ENCODE measurements at regions not wholly inside any gene's neighbourhood (a gene's known extent, or its start where the extent isn't known, plus 50 kb on each side); places are given as distances from the start of the nearest gene placed in this dataset.

DNA sequence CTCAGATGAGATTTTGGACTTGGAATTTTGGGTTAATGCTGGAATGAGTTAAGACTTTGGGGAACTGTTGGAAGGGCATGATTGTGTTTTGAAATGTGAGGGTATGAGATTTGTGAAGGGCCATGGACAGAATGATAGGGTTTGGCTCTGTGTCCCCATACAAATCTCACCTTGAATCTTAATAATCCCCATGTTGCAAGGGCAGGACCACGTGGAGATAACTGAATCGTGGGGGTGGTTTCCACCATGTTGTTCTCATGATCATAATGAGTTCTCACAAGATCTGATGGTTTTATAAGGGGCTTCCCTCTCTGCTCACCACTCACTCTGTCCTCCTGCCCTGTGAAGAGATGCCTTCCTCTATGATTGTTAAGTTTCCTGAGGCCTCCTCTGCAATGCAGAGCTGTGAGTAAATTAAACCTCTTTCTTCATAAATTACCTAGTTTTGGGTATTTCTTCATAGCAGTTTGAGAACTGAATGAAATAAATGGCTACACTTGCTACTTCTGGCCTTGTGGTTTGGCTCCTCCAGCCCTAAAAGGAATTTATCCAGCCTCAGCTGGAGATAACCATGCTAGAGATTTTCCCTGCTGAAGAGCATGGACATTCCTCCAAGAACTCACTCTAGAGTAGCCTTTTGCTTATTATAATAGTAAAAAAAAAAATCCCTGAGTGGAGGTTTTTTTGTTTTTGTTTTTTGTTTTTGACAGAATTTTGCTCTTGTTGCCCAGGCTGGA lies 144.3 kb upstream of the TFPI start:
- TF ChIP-seq, protein P1, sequence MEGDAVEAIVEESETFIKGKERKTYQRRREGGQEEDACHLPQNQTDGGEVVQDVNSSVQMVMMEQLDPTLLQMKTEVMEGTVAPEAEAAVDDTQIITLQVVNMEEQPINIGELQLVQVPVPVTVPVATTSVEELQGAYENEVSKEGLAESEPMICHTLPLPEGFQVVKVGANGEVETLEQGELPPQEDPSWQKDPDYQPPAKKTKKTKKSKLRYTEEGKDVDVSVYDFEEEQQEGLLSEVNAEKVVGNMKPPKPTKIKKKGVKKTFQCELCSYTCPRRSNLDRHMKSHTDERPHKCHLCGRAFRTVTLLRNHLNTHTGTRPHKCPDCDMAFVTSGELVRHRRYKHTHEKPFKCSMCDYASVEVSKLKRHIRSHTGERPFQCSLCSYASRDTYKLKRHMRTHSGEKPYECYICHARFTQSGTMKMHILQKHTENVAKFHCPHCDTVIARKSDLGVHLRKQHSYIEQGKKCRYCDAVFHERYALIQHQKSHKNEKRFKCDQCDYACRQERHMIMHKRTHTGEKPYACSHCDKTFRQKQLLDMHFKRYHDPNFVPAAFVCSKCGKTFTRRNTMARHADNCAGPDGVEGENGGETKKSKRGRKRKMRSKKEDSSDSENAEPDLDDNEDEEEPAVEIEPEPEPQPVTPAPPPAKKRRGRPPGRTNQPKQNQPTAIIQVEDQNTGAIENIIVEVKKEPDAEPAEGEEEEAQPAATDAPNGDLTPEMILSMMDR (IDR thresholded peaks at IDR 0.05): no peak

DNA sequence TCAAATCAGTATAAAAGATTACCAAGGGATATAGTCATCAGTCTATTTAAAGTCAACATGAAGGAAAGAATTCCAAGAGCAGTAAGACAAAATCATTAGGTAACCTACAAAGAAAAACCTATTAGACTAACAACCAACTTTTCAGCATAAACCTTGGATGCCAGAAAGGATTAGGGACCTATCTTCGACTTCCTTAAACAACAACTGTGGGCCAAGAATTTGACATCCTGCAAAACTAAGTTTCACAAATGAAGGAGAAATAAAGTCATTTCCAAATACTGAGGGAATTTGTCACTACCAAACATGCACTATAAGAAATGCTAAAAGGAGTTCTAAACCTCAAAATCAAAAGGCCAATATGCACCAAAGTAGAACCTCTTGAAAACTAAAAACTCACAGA lies 147.9 kb upstream of the TFPI start:
- TF ChIP-seq, protein P1 (IDR thresholded peaks at IDR 0.05): no peak

GRCh38 chr2:187708272-187708671 lies 154.0 kb upstream of the TFPI start:
- TF ChIP-seq, protein P1 (IDR thresholded peaks at IDR 0.05): no peak

- TF ChIP-seq, protein P1 (IDR thresholded peaks at IDR 0.05): no peak
Measured at GRCh38 chr2:187709065-187709464, 154.8 kb upstream of the TFPI start.

GRCh38 chr2:187710791-187711521 lies 156.7 kb upstream of the TFPI start:
- TF ChIP-seq, protein P1 (IDR thresholded peaks at IDR 0.05): no peak

- TF ChIP-seq, protein P1 (IDR thresholded peaks at IDR 0.05): no peak
Measured at GRCh38 chr2:187715590-187715989, 161.4 kb upstream of the TFPI start.

GRCh38 chr2:187716301-187716700 lies 162.1 kb upstream of the TFPI start:
- TF ChIP-seq, protein P1 (IDR thresholded peaks at IDR 0.05): no peak
